D721Med (cell line): ENCODE measurements at regions not wholly inside any gene's neighbourhood (a gene's known extent, or its start where the extent isn't known, plus 50 kb on each side); places are given as distances from the start of the nearest gene placed in this dataset.
A peak's percentile ranks its signal among the peaks of the same experiment; 100 is the strongest.

Experiments
- DNase-seq: peaks from one replicate; pipeline ENCODE4 v3.0.0; 2011; ENCODE audit warnings: low spot score; ENCODE audit not compliant: insufficient read length
- FAIRE-seq: peaks from 2 replicates; lab custom pipeline; 2011; peaks lifted over from hg19 to GRCh38; lab: Jason Lieb, UNC
- CTCF ChIP-seq: IDR thresholded peaks from 2 replicates; pipeline ENCODE4 v1.5.1; 2012; ENCODE audit warnings: mild to moderate bottlenecking, control low read depth; ENCODE audit not compliant: insufficient read depth; ENCODE audit errors: missing control alignments

- TF ChIP-seq CTCF, result no peak
- FAIRE-seq (peak; percentile 58), DNase-seq (no peak)
Observed at GRCh38 chr5:104606258-104606829, 1043.8 kb upstream of the NUDT12 start.

- TF ChIP-seq CTCF, result no peak
- FAIRE-seq (no peak), DNase-seq (no peak)
Observed at GRCh38 chr5:104599726-104600125, 1037.1 kb upstream of the NUDT12 start.

- DNase-seq, result no peak
- FAIRE-seq, result no peak
- TF ChIP-seq CTCF, result no peak
Observed at GRCh38 chr5:104598285-104598684, 1035.7 kb upstream of the NUDT12 start.

- DNase-seq, result no peak
- TF ChIP-seq CTCF, result no peak
- no peak for FAIRE-seq
Observed at GRCh38 chr5:104594850-104595249, 1032.3 kb upstream of the NUDT12 start.

- TF ChIP-seq CTCF, result no peak
- DNase-seq (no peak), FAIRE-seq (no peak)
Observed at GRCh38 chr5:104576677-104577076, 1014.1 kb upstream of the NUDT12 start.

- no peak for TF ChIP-seq CTCF
- DNase-seq (no peak), FAIRE-seq (no peak)
Observed at GRCh38 chr5:104573949-104574709, 1011.5 kb upstream of the NUDT12 start.

GRCh38 chr5:104569621-104570020 lies 1007.0 kb upstream of the NUDT12 start:
- DNase-seq, result no peak
- FAIRE-seq, result no peak
- TF ChIP-seq CTCF, result no peak
